Fibroblast of villous mesenchyme (primary cell): ENCODE measurements at regions not wholly inside any gene's neighbourhood (a gene's known extent, or its start where the extent isn't known, plus 50 kb on each side); places are given as distances from the start of the nearest gene placed in this dataset.

Source experiments
- DNase-seq: peaks from one replicate; pipeline ENCODE4 v3.0.0-alpha.2; 2010; ENCODE audit warnings: low read depth
- H3K4me3 ChIP-seq: 2 replicates; pipeline ENCODE4 v1.5.1; 2011; ENCODE audit warnings: low read depth, mild to moderate bottlenecking, low read length
- CTCF ChIP-seq: IDR thresholded peaks from 2 replicates; pipeline ENCODE4 v1.5.1; 2012; ENCODE audit warnings: low read depth, mild to moderate bottlenecking, low read length; ENCODE audit not compliant: insufficient read depth

GRCh38 chr3:74808506-74809275 lies 194.2 kb upstream of the CNTN3 start:
- no peak for TF ChIP-seq CTCF
- no peak for DNase-seq
- no peak overlapping the region for H3K4me3 ChIP-seq

- no peak overlapping the region for H3K4me3 ChIP-seq
- DNase-seq = no peak
- TF ChIP-seq CTCF = no peak
Observed at GRCh38 chr3:74801924-74802323, 187.5 kb upstream of the CNTN3 start.

GRCh38 chr3:74789111-74789510 lies 174.7 kb upstream of the CNTN3 start:
- H3K4me3 ChIP-seq = no peak overlapping the region
- DNase-seq = no peak
- TF ChIP-seq CTCF = no peak

GRCh38 chr3:74787011-74787410 lies 172.6 kb upstream of the CNTN3 start:
- H3K4me3 ChIP-seq = no peak overlapping the region
- no peak for TF ChIP-seq CTCF
- DNase-seq = no peak

- no peak for TF ChIP-seq CTCF
- DNase-seq = no peak
- no peak overlapping the region for H3K4me3 ChIP-seq
Observed at GRCh38 chr3:74771401-74771800, 156.9 kb upstream of the CNTN3 start.

GRCh38 chr3:74768010-74768409 lies 153.6 kb upstream of the CNTN3 start:
- DNase-seq = no peak
- H3K4me3 ChIP-seq = no peak overlapping the region
- no peak for TF ChIP-seq CTCF

GRCh38 chr3:74766405-74766804 lies 151.9 kb upstream of the CNTN3 start:
- no peak for DNase-seq
- H3K4me3 ChIP-seq = no peak overlapping the region
- TF ChIP-seq CTCF = no peak
